WTC11 (cell line): ENCODE measurements at regions not wholly inside any gene's neighbourhood (a gene's known extent, or its start where the extent isn't known, plus 50 kb on each side); places are given as distances from the start of the nearest gene placed in this dataset.

Source experiments
- ATAC-seq: fragments of 200-7000 bp; cut with Tn5 transposase; 2 replicates; pipeline ENCODE4 v1.10.0; 2021; ENCODE audit warnings: mild to moderate bottlenecking, moderate library complexity
- CTCF ChIA-PET: fragments of 300-600 bp; sonication (Branson Sonifier 250); formaldehyde crosslinking; loops from one replicate; lab custom pipeline; 2021; ENCODE audit warnings: antibody characterized with exemption; lab: Charles Lee
- POLR2A ChIA-PET: fragments of 350-600 bp; sonication (Branson Sonifier 250); formaldehyde crosslinking; loops from one replicate; lab custom pipeline; 2021; ENCODE audit warnings: antibody characterized with exemption; lab: Charles Lee
- DNase-seq: peaks from one replicate; pipeline ENCODE4 v3.0.0; 2021; ENCODE audit warnings: low spot score
- H3K27ac Mint-ChIP-seq: 2 replicates; pipeline ENCODE4 v1.8.0; 2021; ENCODE audit warnings: mixed read lengths
- H3K27me3 Mint-ChIP-seq: 2 replicates; pipeline ENCODE4 v1.8.0; 2021; ENCODE audit warnings: low read depth, mild to moderate bottlenecking, moderate library complexity, mixed read lengths
- H3K36me3 Mint-ChIP-seq: 2 replicates; pipeline ENCODE4 v1.8.0; 2021; ENCODE audit warnings: mixed read lengths
- H3K4me1 Mint-ChIP-seq: 2 replicates; pipeline ENCODE4 v1.8.0; 2022; ENCODE audit warnings: mixed read lengths
- H3K4me3 Mint-ChIP-seq: 2 replicates; pipeline ENCODE4 v1.8.0; 2021; ENCODE audit warnings: mild to moderate bottlenecking, moderate library complexity, mixed read lengths
- H3K9me3 Mint-ChIP-seq: 2 replicates; pipeline ENCODE4 v1.8.0; 2021; ENCODE audit warnings: mixed read lengths
- CBFB ChIP-seq: sonication (generic); formaldehyde crosslinking; IDR thresholded peaks from 2 replicates; pipeline ENCODE4 v1.8.1; 2022; ENCODE audit warnings: mild to moderate bottlenecking, low read depth, missing genetic modification reagents
- E2F4 ChIP-seq: sonication (generic); formaldehyde crosslinking; IDR thresholded peaks from 2 replicates; pipeline ENCODE4 v1.8.1; 2022; ENCODE audit warnings: low read depth, mild to moderate bottlenecking, moderate library complexity, missing genetic modification reagents, borderline replicate concordance
- ERG ChIP-seq: fragments of 250-450 bp; sonication (Bioruptor Pico); IDR thresholded peaks from 2 replicates; pipeline ENCODE4 v1.8.0; 2021; ENCODE audit warnings: mild to moderate bottlenecking
- ESRRA ChIP-seq: sonication (generic); formaldehyde crosslinking; IDR thresholded peaks from 2 replicates; pipeline ENCODE4 v1.8.1; 2022; ENCODE audit warnings: mild to moderate bottlenecking, missing genetic modification reagents, borderline replicate concordance
- GABPB1 ChIP-seq: sonication (generic); formaldehyde crosslinking; IDR thresholded peaks from 2 replicates; pipeline ENCODE4 v1.8.1; 2023; ENCODE audit warnings: mild to moderate bottlenecking, missing genetic modification reagents
- MLX ChIP-seq: sonication (generic); formaldehyde crosslinking; IDR thresholded peaks from 2 replicates; pipeline ENCODE4 v1.8.1; 2023; ENCODE audit warnings: mild to moderate bottlenecking, missing genetic modification reagents, moderate library complexity
- NR1H2 ChIP-seq: sonication (generic); formaldehyde crosslinking; IDR thresholded peaks from 2 replicates; pipeline ENCODE4 v1.9.0; 2021; ENCODE audit warnings: mild to moderate bottlenecking, moderate library complexity, missing genetic modification reagents
- RELA ChIP-seq: sonication (generic); formaldehyde crosslinking; IDR thresholded peaks from 2 replicates; pipeline ENCODE4 v1.8.1; 2022; ENCODE audit warnings: missing genetic modification reagents, mild to moderate bottlenecking, borderline replicate concordance
- RORB ChIP-seq: fragments of 250-450 bp; sonication (Bioruptor Pico); IDR thresholded peaks from 2 replicates; pipeline ENCODE4 v1.9.0; 2021; ENCODE audit warnings: mild to moderate bottlenecking
- SMAD4 ChIP-seq: sonication (generic); formaldehyde crosslinking; IDR thresholded peaks from 2 replicates; pipeline ENCODE4 v1.8.0; 2022; ENCODE audit warnings: mild to moderate bottlenecking, missing genetic modification reagents
- SOX15 ChIP-seq: fragments of 250-450 bp; sonication (Bioruptor Pico); IDR thresholded peaks from 2 replicates; pipeline ENCODE4 v1.9.0; 2021; ENCODE audit warnings: mild to moderate bottlenecking
- TCF7 ChIP-seq: sonication (generic); formaldehyde crosslinking; IDR thresholded peaks from 2 replicates; pipeline ENCODE4 v1.8.0; 2022; ENCODE audit warnings: mild to moderate bottlenecking, low read depth, missing genetic modification reagents, moderate library complexity
- ZNF138 ChIP-seq: sonication (generic); formaldehyde crosslinking; conservative IDR thresholded peaks from 2 replicates; pipeline ENCODE4 v1.8.1; 2022; ENCODE audit warnings: mild to moderate bottlenecking, moderate library complexity, missing genetic modification reagents
- ZNF219 ChIP-seq: sonication (generic); formaldehyde crosslinking; IDR thresholded peaks from 2 replicates; pipeline ENCODE4 v1.8.0; 2023; ENCODE audit warnings: missing genetic modification reagents, mild to moderate bottlenecking, borderline replicate concordance
- ZNF232 ChIP-seq: sonication (generic); formaldehyde crosslinking; IDR thresholded peaks from 2 replicates; pipeline ENCODE4 v1.8.0; 2022; ENCODE audit warnings: mild to moderate bottlenecking, missing genetic modification reagents
- ZNF263 ChIP-seq: sonication (generic); formaldehyde crosslinking; IDR thresholded peaks from 2 replicates; pipeline ENCODE4 v1.8.1; 2022; ENCODE audit warnings: low read depth, mild to moderate bottlenecking, moderate library complexity, missing genetic modification reagents
- ZNF317 ChIP-seq: sonication (generic); formaldehyde crosslinking; IDR thresholded peaks from 2 replicates; pipeline ENCODE4 v1.8.1; 2023; ENCODE audit warnings: low read depth, mild to moderate bottlenecking, moderate library complexity, missing genetic modification reagents, borderline replicate concordance
- ZNF423 ChIP-seq: fragments of 250-450 bp; sonication (Bioruptor Pico); IDR thresholded peaks from 2 replicates; pipeline ENCODE4 v2.1.2; 2022; ENCODE audit warnings: mild to moderate bottlenecking, moderate library complexity
- ZNF512 ChIP-seq: sonication (generic); formaldehyde crosslinking; IDR thresholded peaks from 2 replicates; pipeline ENCODE4 v1.8.1; 2022; ENCODE audit warnings: missing genetic modification reagents, borderline replicate concordance
- ZNF671 ChIP-seq: fragments of 250-450 bp; sonication (Bioruptor Pico); IDR thresholded peaks from 2 replicates; pipeline ENCODE4 v1.8.0; 2021; ENCODE audit warnings: mild to moderate bottlenecking
- TF ChIP-seq, protein P1 (sequence below): sonication (generic); formaldehyde crosslinking; IDR thresholded peaks from 2 replicates; pipeline ENCODE4 v1.8.1; 2023; ENCODE audit warnings: mild to moderate bottlenecking, missing genetic modification reagents

- TF ChIP-seq TCF7 (CRISPR knock-in tag) (no peak), ZNF219 (CRISPR knock-in tag) (no peak), SOX15 (no peak), ERG (no peak), E2F4 (CRISPR knock-in tag) (no peak), ESRRA (CRISPR knock-in tag) (no peak)
- DNase-seq, result no peak
- Mint-ChIP-seq H3K9me3 (peaks cover 1% of the 10 kb centered on the region), H3K27me3 (no peaks in the 10 kb centered on the region), H3K4me1 (peaks cover 24% of the 10 kb centered on the region), H3K27ac (0 out of 2 replicates have a peak overlapping the region, but pooled peaks have one; percentile 7), H3K4me3 (no peak overlapping the region), H3K36me3 (no peaks in the 10 kb centered on the region)
- POLR2A ChIA-PET, result no interaction called here
- CTCF ChIA-PET, result interaction anchor here (1.4 to 1.7 kb wide), 2 partner anchors 18 to 293 kb away, joined by 3 to 4 read pairs; no protein-coding TSS in a partner anchor
- no peak for ATAC-seq
Measured at GRCh38 chr15:29433050-29433318, 163.4 kb upstream of the NSMCE3 start.

GRCh38 chr15:29432191-29433049 is 162.8 kb upstream of the NSMCE3 start:
- peaks cover 24% of the 10 kb centered on the region for H3K4me1 Mint-ChIP-seq
- POLR2A ChIA-PET, result no interaction called here
- no peak overlapping the region for H3K4me3 Mint-ChIP-seq
- ATAC-seq, result no peak
- H3K27ac Mint-ChIP-seq, result peak overlapping the region; percentile 57
- H3K27me3 Mint-ChIP-seq, result no peaks in the 10 kb centered on the region
- CTCF ChIA-PET, result interaction anchor here (1.4 to 1.7 kb wide), 2 partner anchors 19 to 293 kb away, joined by 3 to 4 read pairs; no protein-coding TSS in a partner anchor
- peaks cover 7% of the 10 kb centered on the region for H3K9me3 Mint-ChIP-seq
- H3K36me3 Mint-ChIP-seq, result peaks cover 4% of the 10 kb centered on the region; the same call in 1 of the 2 replicates
- no peak for DNase-seq
- TF ChIP-seq E2F4 (CRISPR knock-in tag), result no peak
- TF ChIP-seq CBFB (CRISPR knock-in tag), result no peak
- TF ChIP-seq ZNF671 (CRISPR knock-in tag), result no peak
- TF ChIP-seq ZNF263 (CRISPR knock-in tag), result no peak
- TF ChIP-seq ZNF317 (CRISPR knock-in tag), result no peak
- no peak for TF ChIP-seq ZNF138 (CRISPR knock-in tag)
- no peak for TF ChIP-seq ZNF512
- TF ChIP-seq GABPB1 (CRISPR knock-in tag), result no peak
- TF ChIP-seq ZNF423 (CRISPR knock-in tag), result no peak
- TF ChIP-seq ZNF232, result no peak
- TF ChIP-seq, all 79 proteins: peak for 0

DNA sequence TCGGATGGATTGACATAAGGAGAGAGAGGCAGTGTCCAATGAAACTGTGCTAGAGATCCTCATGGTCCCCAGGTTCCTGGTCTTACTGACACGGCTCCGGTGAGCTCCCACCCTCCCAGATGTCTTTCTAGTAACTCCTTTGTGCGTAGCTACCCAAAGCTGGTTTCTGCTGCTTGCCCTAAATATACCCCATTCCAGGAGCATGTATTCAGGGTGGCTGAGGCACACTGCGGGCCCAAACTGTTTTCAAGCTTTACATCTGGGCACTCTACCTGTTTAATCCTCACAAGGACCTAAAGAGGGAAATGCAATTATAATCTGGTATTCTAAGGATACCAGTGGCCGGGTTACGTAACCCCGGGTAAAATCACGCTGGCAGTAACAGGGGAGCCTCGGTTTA is 161.2 kb upstream of the NSMCE3 start:
- Mint-ChIP-seq H3K9me3 (peaks cover 9% of the 10 kb centered on the region), H3K27me3 (no peaks in the 10 kb centered on the region), H3K27ac (no peak overlapping the region), H3K36me3 (peaks cover 5% of the 10 kb centered on the region; the same call in 1 of the 2 replicates), H3K4me3 (no peak overlapping the region), H3K4me1 (peaks cover 24% of the 10 kb centered on the region)
- CTCF ChIA-PET, result no interaction called here
- DNase-seq (no peak), ATAC-seq (peak; percentile 41)
- POLR2A ChIA-PET, result no interaction called here
- TF ChIP-seq ERG (no peak), RELA (CRISPR knock-in tag) (no peak), RORB (CRISPR knock-in tag) (no peak), MLX (CRISPR knock-in tag) (no peak), NR1H2 (CRISPR knock-in tag) (no peak), SMAD4 (no peak)
- TF ChIP-seq, protein P1, sequence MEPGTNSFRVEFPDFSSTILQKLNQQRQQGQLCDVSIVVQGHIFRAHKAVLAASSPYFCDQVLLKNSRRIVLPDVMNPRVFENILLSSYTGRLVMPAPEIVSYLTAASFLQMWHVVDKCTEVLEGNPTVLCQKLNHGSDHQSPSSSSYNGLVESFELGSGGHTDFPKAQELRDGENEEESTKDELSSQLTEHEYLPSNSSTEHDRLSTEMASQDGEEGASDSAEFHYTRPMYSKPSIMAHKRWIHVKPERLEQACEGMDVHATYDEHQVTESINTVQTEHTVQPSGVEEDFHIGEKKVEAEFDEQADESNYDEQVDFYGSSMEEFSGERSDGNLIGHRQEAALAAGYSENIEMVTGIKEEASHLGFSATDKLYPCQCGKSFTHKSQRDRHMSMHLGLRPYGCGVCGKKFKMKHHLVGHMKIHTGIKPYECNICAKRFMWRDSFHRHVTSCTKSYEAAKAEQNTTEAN (CRISPR knock-in tag), result no peak
